DND-41 (cell line): ENCODE measurements at regions not wholly inside any gene's neighbourhood (a gene's known extent, or its start where the extent isn't known, plus 50 kb on each side); places are given as distances from the start of the nearest gene placed in this dataset.

ENCODE experiments used
- EZH2 ChIP-seq: IDR thresholded peaks from 3 replicates; pipeline ENCODE4 v1.6.1; 2012; ENCODE audit warnings: borderline replicate concordance, low read depth, mild to moderate bottlenecking, moderate library complexity, low read length, inconsistent platforms; ENCODE audit not compliant: severe bottlenecking
- TF ChIP-seq, protein P1 (sequence below): IDR thresholded peaks from 2 replicates; pipeline ENCODE4 v1.5.1; 2012; ENCODE audit warnings: borderline replicate concordance, low read length, moderate library complexity, mild to moderate bottlenecking; ENCODE audit not compliant: poor library complexity, severe bottlenecking; ENCODE audit errors: extremely low read depth

DNA sequence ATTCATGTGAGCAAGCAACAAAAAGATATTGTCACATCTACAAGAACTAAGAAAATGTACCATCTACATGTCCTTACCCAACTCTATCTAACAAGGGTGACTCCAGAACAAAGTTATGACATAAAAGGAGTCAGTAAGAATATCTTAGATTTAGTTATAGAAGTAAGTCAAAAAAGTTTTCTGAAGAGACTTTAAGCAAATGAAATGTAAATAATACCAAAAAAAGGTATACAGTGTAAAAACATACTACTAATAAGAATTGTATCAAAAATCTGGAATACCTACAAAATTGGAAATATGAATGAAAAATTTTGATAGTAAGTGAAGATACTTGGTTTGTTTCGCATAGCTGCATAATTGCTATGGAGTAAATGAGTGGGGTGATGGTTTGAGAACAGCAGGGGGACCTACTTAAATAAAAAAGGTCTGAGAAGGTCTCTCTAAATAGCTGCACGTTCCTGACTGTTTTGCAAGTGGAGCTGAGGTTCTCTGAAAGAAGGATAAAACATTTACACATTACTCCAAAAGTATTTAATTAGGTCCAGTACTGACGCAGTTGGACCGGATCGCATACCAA, 51.0 kb upstream of the ENPP6 start:
- TF ChIP-seq EZH2, result no peak
- TF ChIP-seq, protein P1, sequence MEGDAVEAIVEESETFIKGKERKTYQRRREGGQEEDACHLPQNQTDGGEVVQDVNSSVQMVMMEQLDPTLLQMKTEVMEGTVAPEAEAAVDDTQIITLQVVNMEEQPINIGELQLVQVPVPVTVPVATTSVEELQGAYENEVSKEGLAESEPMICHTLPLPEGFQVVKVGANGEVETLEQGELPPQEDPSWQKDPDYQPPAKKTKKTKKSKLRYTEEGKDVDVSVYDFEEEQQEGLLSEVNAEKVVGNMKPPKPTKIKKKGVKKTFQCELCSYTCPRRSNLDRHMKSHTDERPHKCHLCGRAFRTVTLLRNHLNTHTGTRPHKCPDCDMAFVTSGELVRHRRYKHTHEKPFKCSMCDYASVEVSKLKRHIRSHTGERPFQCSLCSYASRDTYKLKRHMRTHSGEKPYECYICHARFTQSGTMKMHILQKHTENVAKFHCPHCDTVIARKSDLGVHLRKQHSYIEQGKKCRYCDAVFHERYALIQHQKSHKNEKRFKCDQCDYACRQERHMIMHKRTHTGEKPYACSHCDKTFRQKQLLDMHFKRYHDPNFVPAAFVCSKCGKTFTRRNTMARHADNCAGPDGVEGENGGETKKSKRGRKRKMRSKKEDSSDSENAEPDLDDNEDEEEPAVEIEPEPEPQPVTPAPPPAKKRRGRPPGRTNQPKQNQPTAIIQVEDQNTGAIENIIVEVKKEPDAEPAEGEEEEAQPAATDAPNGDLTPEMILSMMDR, result no peak
